HG02938 (cell line): ENCODE measurements at regions not wholly inside any gene's neighbourhood (a gene's known extent, or its start where the extent isn't known, plus 50 kb on each side); places are given as distances from the start of the nearest gene placed in this dataset.
"Not testable (repeated sequence)": the region's sequence is repeated elsewhere in the genome, so short reads cannot be mapped to it uniquely, and the experiment has no call there.

Source experiments
- ATAC-seq: cut with Tn5 transposase; IDR thresholded peaks from one replicate; pipeline ENCODE4 v1.9.1; 2021; ENCODE audit warnings: mild to moderate bottlenecking, moderate library complexity; ENCODE audit not compliant: unreplicated experiment

GRCh38 chr14:105943973-105944602 is 417.7 kb downstream of the TMEM121 start:
- ATAC-seq = no peak

DNA sequence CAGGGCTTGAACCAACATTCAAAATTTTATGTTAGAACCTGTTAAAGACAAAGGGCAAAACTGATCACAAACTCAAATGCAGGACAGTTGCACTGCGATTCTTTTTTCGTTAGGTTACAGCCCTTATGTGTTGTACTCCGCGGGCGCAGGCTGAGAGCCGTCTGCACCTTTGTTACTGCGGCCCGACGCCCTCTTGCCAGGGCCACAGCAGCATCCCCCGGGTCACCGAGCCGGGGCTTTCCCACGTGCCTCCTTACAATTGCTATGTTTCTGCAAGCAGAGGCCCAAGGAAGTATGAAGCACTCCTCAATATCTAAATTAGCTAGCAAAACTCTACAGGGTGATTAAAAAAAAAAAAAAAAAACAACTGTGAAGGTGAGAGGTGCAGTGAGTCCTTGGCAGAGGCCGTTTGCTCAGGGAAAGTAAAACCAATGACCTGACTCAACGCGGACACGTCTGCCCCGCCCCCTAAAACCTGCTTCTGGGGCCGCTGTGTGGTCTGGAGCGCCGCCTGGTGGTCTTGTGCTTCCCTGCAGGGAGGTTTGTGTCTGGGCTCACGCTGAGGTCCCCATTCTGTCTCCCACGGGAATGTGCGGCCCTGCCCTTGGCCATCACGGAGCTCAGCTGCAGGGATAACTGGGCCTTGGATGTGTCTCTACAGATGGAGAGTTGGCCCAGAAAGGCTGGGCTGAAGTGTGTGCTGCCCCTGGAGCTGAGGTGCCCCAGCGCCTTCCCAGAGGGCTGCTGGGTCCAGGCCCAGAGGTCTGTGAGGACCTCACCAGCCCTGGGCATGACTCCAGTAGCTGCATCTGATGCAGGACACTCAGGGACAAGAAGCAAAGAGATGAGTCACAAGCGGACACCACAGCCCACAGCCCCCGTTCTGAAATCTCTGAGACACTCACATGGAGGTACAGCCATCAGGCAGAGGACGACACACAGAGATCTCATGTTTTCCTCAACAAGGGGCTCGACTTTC is 418.5 kb downstream of the TMEM121 start:
- no peak for ATAC-seq

- no peak for ATAC-seq
Observed at GRCh38 chr14:105945896-105946295, 419.5 kb downstream of the TMEM121 start.

GRCh38 chr14:105947599-105947998 is 421.2 kb downstream of the TMEM121 start:
- no peak for ATAC-seq

- not testable (repeated sequence) for ATAC-seq
Observed at GRCh38 chr14:105948955-105949354, 422.6 kb downstream of the TMEM121 start.

- ATAC-seq = not testable (repeated sequence)
Observed at GRCh38 chr14:105950364-105950892, 424.0 kb downstream of the TMEM121 start.

DNA sequence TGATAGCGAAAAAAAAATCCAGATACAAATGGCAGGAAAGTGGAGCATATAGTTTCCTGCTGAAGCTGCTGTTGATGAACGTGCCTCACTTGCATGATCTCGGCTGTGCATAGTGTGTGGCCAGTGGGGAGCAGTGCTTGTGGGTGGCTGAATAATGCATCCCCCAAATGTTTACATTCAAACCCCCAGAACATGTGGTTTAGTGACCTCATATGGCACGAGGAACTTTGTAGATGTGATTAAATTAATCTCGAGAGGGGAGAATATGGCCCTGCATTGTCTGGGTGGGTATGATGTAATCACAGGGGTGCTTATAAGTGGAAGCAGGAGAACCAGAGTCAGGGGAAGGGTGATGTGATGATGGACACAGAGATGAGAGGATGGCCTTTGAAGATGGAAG is 425.0 kb downstream of the TMEM121 start:
- no peak for ATAC-seq

- ATAC-seq = no peak
Observed at GRCh38 chr14:105952222-105952621, 425.8 kb downstream of the TMEM121 start.

GRCh38 chr14:105952826-105953225 is 426.4 kb downstream of the TMEM121 start:
- no peak for ATAC-seq

GRCh38 chr14:105961625-105962024 is 435.2 kb downstream of the TMEM121 start:
- not testable (repeated sequence) for ATAC-seq

DNA sequence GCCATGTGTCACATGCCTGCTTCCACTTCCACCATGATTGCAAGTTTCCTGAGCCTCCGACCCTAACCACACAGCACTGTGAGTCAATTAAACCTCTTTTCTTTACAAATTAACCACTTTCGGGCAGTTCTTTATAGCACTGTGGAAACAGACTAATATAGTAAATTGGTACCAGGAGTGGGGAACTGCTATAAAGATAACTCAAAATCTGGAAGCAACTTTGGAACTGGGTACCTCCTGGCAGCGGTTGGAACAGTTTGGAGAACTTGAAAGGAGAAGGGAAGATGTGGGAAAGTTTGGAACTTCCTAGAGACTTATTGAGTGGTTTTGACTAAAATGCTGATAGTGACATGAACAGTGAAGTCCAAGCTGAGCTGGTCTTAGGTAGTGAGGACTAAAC is 436.1 kb downstream of the TMEM121 start:
- no peak for ATAC-seq

DNA sequence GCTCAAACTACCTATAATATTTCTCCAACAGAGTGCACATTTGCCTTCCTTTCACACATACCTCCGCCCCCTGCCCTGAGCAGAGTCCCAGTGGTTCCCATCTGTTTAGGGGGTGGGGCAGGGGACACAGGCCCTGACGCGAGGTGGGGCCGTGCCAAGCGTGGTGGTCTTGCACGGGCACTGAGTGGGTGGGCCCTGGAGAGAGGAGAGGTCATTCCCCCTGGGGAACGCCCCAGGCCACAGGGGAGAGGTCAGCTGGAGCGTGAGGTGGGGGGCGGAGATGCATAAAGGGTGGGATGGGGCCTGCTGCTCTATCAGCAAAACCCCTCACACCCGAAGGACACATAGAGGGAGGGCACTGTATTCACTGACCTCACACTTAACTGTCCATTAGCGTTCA is 441.9 kb downstream of the TMEM121 start:
- no peak for ATAC-seq

DNA sequence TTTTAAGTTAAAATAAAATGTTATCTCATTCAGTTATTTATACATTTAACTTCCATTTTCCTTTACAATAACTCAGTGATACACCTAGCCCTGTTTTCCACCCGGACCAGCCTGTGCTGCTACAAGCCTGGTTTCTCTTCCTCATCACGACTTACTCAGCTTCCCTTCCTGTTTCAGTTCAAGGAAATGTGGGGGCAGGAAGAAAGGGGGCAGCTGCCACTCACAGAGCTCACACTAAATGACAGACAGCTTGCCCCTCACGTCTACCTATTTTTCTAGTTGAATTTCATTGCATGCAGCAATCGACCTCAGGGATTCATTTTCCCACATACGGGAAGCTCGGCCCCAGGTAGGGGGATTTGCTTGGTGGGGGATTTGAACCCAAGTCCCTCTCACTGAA is 442.6 kb downstream of the TMEM121 start:
- ATAC-seq = not testable (repeated sequence)

GRCh38 chr14:105970821-105971220 is 444.4 kb downstream of the TMEM121 start:
- not testable (repeated sequence) for ATAC-seq

DNA sequence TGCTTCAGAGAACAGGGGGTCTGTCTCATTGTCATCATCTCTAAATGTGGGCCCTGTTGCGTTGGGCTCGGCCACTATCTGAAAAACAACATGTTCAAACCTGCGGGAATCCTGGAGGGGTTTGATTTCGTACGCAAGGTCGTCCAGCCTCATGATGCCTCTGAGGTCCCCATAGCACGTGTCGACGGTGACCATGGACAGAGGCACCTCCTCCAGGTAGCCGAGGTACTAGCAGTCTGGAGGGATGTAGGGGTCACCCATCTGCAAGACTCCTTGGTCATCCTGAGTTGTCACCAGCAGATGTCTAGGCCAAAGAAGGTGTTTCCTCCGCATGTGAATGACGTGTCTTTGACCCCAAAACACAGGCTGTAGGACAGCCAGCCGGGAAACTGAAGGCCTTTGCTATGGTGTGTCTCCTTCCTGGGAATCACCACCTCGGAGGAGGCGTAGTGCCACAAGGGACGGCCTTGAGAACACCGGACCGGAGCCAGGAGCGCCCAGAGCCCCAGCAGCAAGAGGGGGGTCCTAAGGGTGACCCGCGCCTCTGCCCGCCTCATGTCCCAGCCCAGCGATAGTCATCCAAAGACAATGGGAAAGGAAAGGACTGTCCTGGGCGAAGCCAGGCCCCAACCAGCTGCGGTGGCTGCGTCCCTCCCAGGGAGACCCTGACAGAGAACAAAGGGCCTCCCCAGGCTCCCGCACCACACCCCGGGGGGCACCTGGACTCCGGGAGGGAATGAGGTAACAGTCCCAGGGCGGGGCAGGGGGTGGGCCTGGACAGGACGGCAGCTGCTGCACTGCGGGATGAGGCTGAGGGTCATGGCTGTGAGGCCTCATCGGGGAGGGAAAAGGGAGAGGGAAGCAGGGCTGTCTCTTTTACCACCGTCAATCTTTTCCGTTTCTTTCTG is 445.5 kb downstream of the TMEM121 start:
- no peak for ATAC-seq

GRCh38 chr14:105974902-105975301 is 448.5 kb downstream of the TMEM121 start:
- no peak for ATAC-seq

GRCh38 chr14:105978618-105979295 is 452.4 kb downstream of the TMEM121 start:
- no peak for ATAC-seq

GRCh38 chr14:105979446-105979845 is 453.1 kb downstream of the TMEM121 start:
- no peak for ATAC-seq

GRCh38 chr14:105980224-105980623 is 453.8 kb downstream of the TMEM121 start:
- ATAC-seq = no peak
